ENCODE measurements at regions not wholly inside any gene's neighbourhood (a gene's known extent, or its start where the extent isn't known, plus 50 kb on each side); places are given as distances from the start of the nearest gene placed in this dataset.
A peak's percentile ranks its signal among the peaks of the same experiment; 100 is the strongest.

- Histone ChIP-seq H3K14ac (ENCODE audit: insufficient read depth, low read length) (no peak overlapping the region; the same call in 1 of the 2 replicates), H2BK15ac (ENCODE audit: low read depth, low read length) (no peak overlapping the region), H3K18ac (ENCODE audit: insufficient read length, low read depth, low read length) (no peak overlapping the region), H3K23me2 (ENCODE audit: insufficient read length, low read depth, low read length, poor library complexity, severe bottlenecking) (no peaks in the 10 kb centered on the region), H3K9ac (ENCODE audit: extremely low read depth, insufficient read length, low read length) (no peak overlapping the region), H4K5ac (ENCODE audit: insufficient read length, low read depth, low read length) (no peak overlapping the region), H4K8ac (replicated peaks; ENCODE audit: insufficient read length, low read depth, low read length) (no peak overlapping the region), H3T11ph (ENCODE audit: low read length) (no peak overlapping the region), H3K27ac (ENCODE audit: insufficient read length, low read depth, low read length) (no peak overlapping the region), H4K91ac (ENCODE audit: insufficient read length, low read depth, low read length) (no peak overlapping the region), H2BK5ac (ENCODE audit: insufficient read length, low read length) (no peak overlapping the region), H3K4me2 (ENCODE audit: insufficient read depth, insufficient read length, low read length) (no peak overlapping the region), H3K56ac (ENCODE audit: insufficient read length, low read depth, low read length) (no peak overlapping the region), H3K27me3 (ENCODE audit: insufficient read depth, low read length) (no peaks in the 10 kb centered on the region), H2AK5ac (ENCODE audit: insufficient read length, low read length) (no peak overlapping the region), H3K4ac (ENCODE audit: low read depth, low read length) (no peak overlapping the region), H3K9me3 (ENCODE audit: control insufficient read depth, low read depth, low read length) (no peaks in the 10 kb centered on the region), H3K79me1 (ENCODE audit: insufficient read depth, low read depth, low read length, poor library complexity, severe bottlenecking) (no peaks in the 10 kb centered on the region), H2AFZ (ENCODE audit: low read length) (no peak overlapping the region), H2BK12ac (ENCODE audit: insufficient read length, low read depth, low read length) (no peak overlapping the region), H4K20me1 (ENCODE audit: control insufficient read depth, insufficient read depth, insufficient read length) (no peaks in the 10 kb centered on the region), H2BK20ac (ENCODE audit: low read depth, low read length, poor library complexity, severe bottlenecking) (no peak overlapping the region), H3K23ac (ENCODE audit: insufficient read length, low read depth, low read length) (no peak overlapping the region), H2BK120ac (ENCODE audit: low read depth, low read length, poor library complexity, severe bottlenecking) (no peak overlapping the region), H3K79me2 (ENCODE audit: insufficient read depth, low read length) (no peaks in the 10 kb centered on the region), H3K4me1 (ENCODE audit: insufficient read depth, low read length) (no peaks in the 10 kb centered on the region)
- Mint-ChIP-seq H3K27ac (peak overlapping the region in 1 of 3 experiments; percentile 38; a peak in 1 of 7 replicates), H3K4me1 (peaks cover 10 to 14% of the 10 kb centered on the region in 2 experiments), H3K36me3 (ENCODE audit: insufficient read depth in 1 of 3, low read depth in 3 of 3) (no peaks in the 10 kb centered on the region), H3K4me3 (no peak overlapping the region), H3K9me3 (no peaks in the 10 kb centered on the region), H3K27me3 (ENCODE audit: low read depth) (no peaks in the 10 kb centered on the region)
- no peak for DNase-seq
- no peak for TF ChIP-seq CTCF (conservative IDR thresholded peaks at IDR 0.05)
- WGBS (ENCODE audit: extremely low coverage, insufficient read length, low lambda C conversion rate) = no CpG with 5 or more reads among the region's 3 CpGs
These were observed 177.5 kb downstream of the NDFIP2 start for GRCh38 chr13:79658333-79658975.
